ENCODE measurements at regions not wholly inside any gene's neighbourhood (a gene's known extent, or its start where the extent isn't known, plus 50 kb on each side); places are given as distances from the start of the nearest gene placed in this dataset.

GRCh38 chrX:96576368-96576767 lies 108.3 kb upstream of the DIAPH2 start:
- no peak overlapping the region for H3K4me3 Mint-ChIP-seq
- WGBS (ENCODE audit: insufficient coverage): 91% methylated on average over 2 of the region's 2 CpGs
- H3K27me3 ChIP-seq (ENCODE audit: control insufficient read depth, insufficient read depth, low read length): no peaks in the 10 kb centered on the region
- H3K4me3 ChIP-seq (ENCODE audit: low read length): no peak overlapping the region
- TF ChIP-seq, protein P1, sequence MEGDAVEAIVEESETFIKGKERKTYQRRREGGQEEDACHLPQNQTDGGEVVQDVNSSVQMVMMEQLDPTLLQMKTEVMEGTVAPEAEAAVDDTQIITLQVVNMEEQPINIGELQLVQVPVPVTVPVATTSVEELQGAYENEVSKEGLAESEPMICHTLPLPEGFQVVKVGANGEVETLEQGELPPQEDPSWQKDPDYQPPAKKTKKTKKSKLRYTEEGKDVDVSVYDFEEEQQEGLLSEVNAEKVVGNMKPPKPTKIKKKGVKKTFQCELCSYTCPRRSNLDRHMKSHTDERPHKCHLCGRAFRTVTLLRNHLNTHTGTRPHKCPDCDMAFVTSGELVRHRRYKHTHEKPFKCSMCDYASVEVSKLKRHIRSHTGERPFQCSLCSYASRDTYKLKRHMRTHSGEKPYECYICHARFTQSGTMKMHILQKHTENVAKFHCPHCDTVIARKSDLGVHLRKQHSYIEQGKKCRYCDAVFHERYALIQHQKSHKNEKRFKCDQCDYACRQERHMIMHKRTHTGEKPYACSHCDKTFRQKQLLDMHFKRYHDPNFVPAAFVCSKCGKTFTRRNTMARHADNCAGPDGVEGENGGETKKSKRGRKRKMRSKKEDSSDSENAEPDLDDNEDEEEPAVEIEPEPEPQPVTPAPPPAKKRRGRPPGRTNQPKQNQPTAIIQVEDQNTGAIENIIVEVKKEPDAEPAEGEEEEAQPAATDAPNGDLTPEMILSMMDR (IDR thresholded peaks at IDR 0.05): no peak
- DNase-seq: no peak
- H3K36me3 Mint-ChIP-seq: no peaks in the 10 kb centered on the region
- H3K9me3 Mint-ChIP-seq: peaks cover 0 to 2% of the 10 kb centered on the region in 2 donors
- no peaks in the 10 kb centered on the region for H3K4me1 Mint-ChIP-seq
- no peak overlapping the region for H3K27ac ChIP-seq (ENCODE audit: low read length)
- no peak overlapping the region for H3K27ac Mint-ChIP-seq
- intact Hi-C loops (cut with micrococcal nuclease): no loop called here
- H3K36me3 ChIP-seq (ENCODE audit: control insufficient read depth, insufficient read depth, low read length): no peaks in the 10 kb centered on the region
- no peaks in the 10 kb centered on the region for H3K9me3 ChIP-seq (ENCODE audit: control insufficient read depth, insufficient read depth, low read length)
- no peaks in the 10 kb centered on the region for H3K27me3 Mint-ChIP-seq (ENCODE audit: low read depth in 2 of 2)
- no peak for ATAC-seq
- no peaks in the 10 kb centered on the region for H3K4me1 ChIP-seq (ENCODE audit: control insufficient read depth, insufficient read depth, low read length)

GRCh38 chrX:96578781-96579180 lies 105.9 kb upstream of the DIAPH2 start:
- ATAC-seq: no peak
- H3K27me3 Mint-ChIP-seq (ENCODE audit: low read depth in 2 of 2): no peaks in the 10 kb centered on the region

GRCh38 chrX:96579252-96579651 lies 105.4 kb upstream of the DIAPH2 start:
- no peaks in the 10 kb centered on the region for H3K36me3 ChIP-seq (ENCODE audit: control insufficient read depth, insufficient read depth, low read length)
- H3K4me1 ChIP-seq (ENCODE audit: control insufficient read depth, insufficient read depth, low read length): no peaks in the 10 kb centered on the region
- no peak overlapping the region for H3K27ac Mint-ChIP-seq
- H3K27me3 ChIP-seq (ENCODE audit: control insufficient read depth, insufficient read depth, low read length): no peaks in the 10 kb centered on the region
- intact Hi-C loops (cut with micrococcal nuclease): no loop called here
- H3K9me3 Mint-ChIP-seq: peaks cover 0 to 2% of the 10 kb centered on the region in 2 donors
- H3K27ac ChIP-seq (ENCODE audit: low read length): no peak overlapping the region
- DNase-seq (no peak), ATAC-seq (no peak)
- no peak overlapping the region for H3K4me3 ChIP-seq (ENCODE audit: low read length)
- TF ChIP-seq, protein P1 (IDR thresholded peaks at IDR 0.05): no peak
- H3K4me3 Mint-ChIP-seq: no peak overlapping the region
- no peaks in the 10 kb centered on the region for H3K9me3 ChIP-seq (ENCODE audit: control insufficient read depth, insufficient read depth, low read length)
- no peaks in the 10 kb centered on the region for H3K27me3 Mint-ChIP-seq (ENCODE audit: low read depth in 2 of 2)
- H3K4me1 Mint-ChIP-seq: no peaks in the 10 kb centered on the region
- no peaks in the 10 kb centered on the region for H3K36me3 Mint-ChIP-seq

More at GRCh38 chrX:96578781-96579180, 105.9 kb upstream of the DIAPH2 start:
- Histone ChIP-seq H3K4me1 (ENCODE audit: control insufficient read depth, insufficient read depth, low read length) (no peaks in the 10 kb centered on the region), H3K4me3 (ENCODE audit: low read length) (no peak overlapping the region), H3K27ac (ENCODE audit: low read length) (no peak overlapping the region), H3K36me3 (ENCODE audit: control insufficient read depth, insufficient read depth, low read length) (no peaks in the 10 kb centered on the region), H3K27me3 (ENCODE audit: control insufficient read depth, insufficient read depth, low read length) (no peaks in the 10 kb centered on the region), H3K9me3 (ENCODE audit: control insufficient read depth, insufficient read depth, low read length) (no peaks in the 10 kb centered on the region)
- TF ChIP-seq, protein P1 (IDR thresholded peaks at IDR 0.05): no peak
- Mint-ChIP-seq H3K9me3 (peaks cover 0 to 2% of the 10 kb centered on the region in 2 donors), H3K4me1 (no peaks in the 10 kb centered on the region), H3K36me3 (no peaks in the 10 kb centered on the region), H3K4me3 (no peak overlapping the region), H3K27ac (no peak overlapping the region)
- no peak for DNase-seq
- intact Hi-C loops (cut with micrococcal nuclease): no loop called here

DNA sequence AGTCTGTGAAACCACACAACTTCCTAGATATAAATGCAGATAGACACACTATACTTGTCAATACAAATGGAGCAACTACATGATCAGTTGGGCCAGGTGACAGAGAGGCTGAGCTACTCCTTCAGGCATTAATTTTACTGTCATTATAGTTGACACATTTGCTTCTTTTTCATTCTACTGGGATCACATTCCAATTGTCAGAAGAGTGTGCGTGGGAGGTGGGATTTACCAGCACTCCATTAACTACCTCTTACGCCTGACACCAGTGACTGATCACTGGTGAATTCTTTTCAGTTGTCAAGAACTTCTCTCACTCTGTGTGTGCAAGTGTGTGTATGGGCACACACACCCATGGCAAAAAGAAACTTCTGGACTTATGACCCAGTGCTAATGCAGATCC lies 94.2 kb upstream of the DIAPH2 start:
- Mint-ChIP-seq H3K9me3 (no peaks in the 10 kb centered on the region), H3K27ac (no peak overlapping the region), H3K4me3 (no peak overlapping the region), H3K4me1 (no peaks in the 10 kb centered on the region), H3K27me3 (ENCODE audit: low read depth in 2 of 2) (no peaks in the 10 kb centered on the region), H3K36me3 (no peaks in the 10 kb centered on the region)
- intact Hi-C loops (cut with micrococcal nuclease): no loop called here
- no peaks in the 10 kb centered on the region for H3K9me3 ChIP-seq (ENCODE audit: control insufficient read depth, insufficient read depth, low read length)
- no peak for DNase-seq
- H3K27me3 ChIP-seq (ENCODE audit: control insufficient read depth, insufficient read depth, low read length): no peaks in the 10 kb centered on the region
- no CpG with 5 or more reads among the region's 2 CpGs for WGBS (ENCODE audit: insufficient coverage)
- H3K4me3 ChIP-seq (ENCODE audit: low read length): no peak overlapping the region
- TF ChIP-seq, protein P1 (IDR thresholded peaks at IDR 0.05): no peak
- H3K36me3 ChIP-seq (ENCODE audit: control insufficient read depth, insufficient read depth, low read length): no peaks in the 10 kb centered on the region
- H3K27ac ChIP-seq (ENCODE audit: low read length): no peak overlapping the region
- H3K4me1 ChIP-seq (ENCODE audit: control insufficient read depth, insufficient read depth, low read length): no peaks in the 10 kb centered on the region
- ATAC-seq: no peak
